HG03025 (cell line): ENCODE measurements at regions not wholly inside any gene's neighbourhood (a gene's known extent, or its start where the extent isn't known, plus 50 kb on each side); places are given as distances from the start of the nearest gene placed in this dataset.

ENCODE experiments used
- ATAC-seq: cut with Tn5 transposase; IDR thresholded peaks from one replicate; pipeline ENCODE4 v1.9.1; 2021; ENCODE audit warnings: mild to moderate bottlenecking, moderate library complexity; ENCODE audit not compliant: unreplicated experiment, low FRiP score

DNA sequence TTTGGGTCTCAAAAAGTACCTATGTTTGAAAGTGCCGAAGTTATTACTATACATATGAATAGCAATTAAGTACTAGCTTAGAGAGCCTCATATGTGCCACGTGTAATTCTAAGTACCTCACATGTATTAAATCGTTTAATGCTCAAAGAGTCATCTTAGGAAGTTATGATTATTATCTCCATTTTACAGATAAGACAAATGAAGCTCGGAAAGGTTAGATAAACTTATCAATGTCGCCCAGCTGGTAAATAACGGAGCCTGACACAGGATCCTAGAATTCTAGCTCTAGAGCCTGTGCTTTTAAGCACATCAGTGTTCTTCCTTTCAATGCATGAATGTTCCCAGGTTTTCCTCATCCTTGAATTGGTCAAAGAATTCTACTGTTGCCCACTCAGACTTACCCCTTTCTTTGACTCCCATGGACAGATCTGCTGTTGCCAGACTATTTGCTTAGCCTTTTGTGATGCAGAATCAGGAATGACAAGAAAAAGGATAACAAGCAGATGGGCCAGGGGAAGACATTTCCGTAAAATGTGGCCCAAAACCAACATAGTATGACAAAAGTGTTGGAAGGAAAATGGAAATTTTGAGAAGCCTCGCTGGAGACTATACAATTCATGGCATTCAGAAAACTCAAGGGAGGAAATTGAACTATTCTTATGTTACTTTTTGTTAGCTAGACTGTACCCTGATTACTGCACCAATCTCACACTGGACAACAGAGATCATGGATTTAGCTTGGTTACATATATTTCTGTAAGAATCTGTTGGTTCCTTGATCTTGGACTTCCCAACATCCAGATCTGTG is 237.1 kb upstream of the CITED2 start:
- ATAC-seq, result no peak

DNA sequence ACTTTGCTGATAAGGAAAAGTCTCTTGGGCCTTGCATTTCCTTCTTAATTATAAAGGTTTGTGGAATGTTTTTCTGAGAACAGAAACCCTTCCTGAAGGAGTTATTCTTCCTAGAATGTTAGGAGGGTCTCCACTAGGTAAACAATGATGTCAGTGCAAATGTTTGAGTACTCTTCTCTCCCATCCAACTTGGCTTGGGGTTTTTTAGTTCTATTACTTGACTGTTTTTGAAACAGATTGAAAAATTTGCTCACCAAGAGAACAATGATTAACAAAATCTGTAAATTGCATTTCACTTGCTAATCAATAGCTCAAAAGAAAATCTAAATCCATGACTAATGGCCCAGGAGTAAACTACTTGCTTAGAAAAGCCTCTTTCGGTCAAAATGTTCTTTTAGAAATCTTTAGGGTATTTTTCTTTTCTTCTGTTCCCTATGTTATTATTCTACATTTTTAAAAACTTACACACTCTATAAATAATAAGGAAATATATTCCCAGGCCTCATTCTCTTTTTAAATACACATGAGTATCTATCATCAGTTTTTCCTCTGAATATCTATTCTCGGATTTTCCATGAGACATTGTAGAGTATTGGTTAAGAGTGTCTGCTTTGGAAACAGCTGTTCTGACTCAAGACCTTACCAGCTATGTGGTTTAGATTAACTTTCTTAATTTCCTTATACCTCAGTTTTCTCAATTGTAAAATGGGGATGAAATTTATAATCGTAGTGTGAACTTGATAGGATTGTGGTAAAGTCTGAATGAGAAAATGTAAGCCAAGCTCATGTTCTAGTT is 234.2 kb upstream of the CITED2 start:
- no peak for ATAC-seq

DNA sequence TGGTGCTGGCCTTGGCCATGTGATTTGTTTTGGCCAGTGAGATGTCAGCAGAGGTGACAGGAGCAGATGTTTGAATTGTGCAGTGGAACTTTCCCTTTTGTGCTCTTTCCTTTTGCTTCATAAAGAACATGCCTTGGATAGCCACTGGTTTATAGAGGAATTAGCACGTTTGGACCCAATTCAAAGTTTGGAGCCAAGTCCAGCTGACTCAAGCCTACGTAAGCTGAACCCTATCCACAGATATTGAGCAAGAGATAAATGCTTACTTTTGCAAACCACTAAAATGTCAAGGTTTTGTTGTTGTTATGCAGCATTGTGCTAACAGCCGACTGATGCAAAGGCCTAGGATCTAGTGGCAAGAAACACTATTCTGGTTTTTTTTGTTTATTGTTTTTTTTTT is 230.9 kb upstream of the CITED2 start:
- no peak for ATAC-seq

GRCh38 chr6:139603581-139603980 is 229.1 kb upstream of the CITED2 start:
- ATAC-seq, result no peak

DNA sequence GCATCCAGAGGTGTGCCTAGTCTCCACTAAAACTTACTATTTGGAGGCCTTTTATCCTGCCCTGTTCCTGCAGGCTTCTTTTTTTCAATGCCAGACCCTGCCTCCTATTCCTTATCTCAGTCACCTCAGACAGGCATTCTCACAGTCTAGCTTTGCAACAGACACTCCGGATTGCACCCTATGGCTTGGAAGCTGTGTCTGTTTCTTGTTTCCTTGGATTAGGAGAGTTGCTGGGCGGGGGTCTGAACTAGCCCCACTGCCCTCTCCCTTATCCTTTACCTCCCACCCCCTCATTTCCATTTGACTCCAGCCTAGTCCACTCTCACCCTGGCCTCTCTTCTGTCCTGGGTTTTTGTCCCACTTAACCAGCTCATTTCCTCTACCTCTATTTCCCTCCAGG is 228.1 kb upstream of the CITED2 start:
- no peak for ATAC-seq

DNA sequence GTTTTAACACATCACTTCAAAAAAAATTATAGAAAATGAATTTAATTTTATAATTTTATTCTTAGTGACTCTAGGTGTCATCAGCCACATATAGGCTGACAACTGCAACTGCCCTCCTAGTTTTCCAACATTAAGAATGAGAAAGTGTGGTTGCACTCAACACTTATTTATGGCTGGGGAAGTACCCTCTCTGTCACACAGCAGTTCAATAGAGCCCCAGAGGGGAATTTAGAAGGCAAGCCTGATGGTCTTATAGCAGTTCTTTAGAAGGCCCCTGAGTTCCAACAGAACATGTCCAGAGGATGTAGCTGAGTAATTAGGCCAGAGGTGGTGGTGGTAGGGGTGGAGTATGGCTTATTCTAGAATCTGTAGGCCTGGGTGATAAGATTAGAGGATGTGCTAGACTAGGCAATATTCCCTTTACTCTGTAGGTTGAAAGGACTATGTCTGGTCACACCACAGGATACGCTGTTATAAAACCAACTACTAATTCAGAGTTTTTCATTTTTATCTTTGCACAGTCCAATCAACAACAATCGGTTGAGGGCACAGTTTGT is 226.5 kb upstream of the CITED2 start:
- ATAC-seq, result peak; percentile 91

GRCh38 chr6:139600343-139600742 is 225.9 kb upstream of the CITED2 start:
- no peak for ATAC-seq

DNA sequence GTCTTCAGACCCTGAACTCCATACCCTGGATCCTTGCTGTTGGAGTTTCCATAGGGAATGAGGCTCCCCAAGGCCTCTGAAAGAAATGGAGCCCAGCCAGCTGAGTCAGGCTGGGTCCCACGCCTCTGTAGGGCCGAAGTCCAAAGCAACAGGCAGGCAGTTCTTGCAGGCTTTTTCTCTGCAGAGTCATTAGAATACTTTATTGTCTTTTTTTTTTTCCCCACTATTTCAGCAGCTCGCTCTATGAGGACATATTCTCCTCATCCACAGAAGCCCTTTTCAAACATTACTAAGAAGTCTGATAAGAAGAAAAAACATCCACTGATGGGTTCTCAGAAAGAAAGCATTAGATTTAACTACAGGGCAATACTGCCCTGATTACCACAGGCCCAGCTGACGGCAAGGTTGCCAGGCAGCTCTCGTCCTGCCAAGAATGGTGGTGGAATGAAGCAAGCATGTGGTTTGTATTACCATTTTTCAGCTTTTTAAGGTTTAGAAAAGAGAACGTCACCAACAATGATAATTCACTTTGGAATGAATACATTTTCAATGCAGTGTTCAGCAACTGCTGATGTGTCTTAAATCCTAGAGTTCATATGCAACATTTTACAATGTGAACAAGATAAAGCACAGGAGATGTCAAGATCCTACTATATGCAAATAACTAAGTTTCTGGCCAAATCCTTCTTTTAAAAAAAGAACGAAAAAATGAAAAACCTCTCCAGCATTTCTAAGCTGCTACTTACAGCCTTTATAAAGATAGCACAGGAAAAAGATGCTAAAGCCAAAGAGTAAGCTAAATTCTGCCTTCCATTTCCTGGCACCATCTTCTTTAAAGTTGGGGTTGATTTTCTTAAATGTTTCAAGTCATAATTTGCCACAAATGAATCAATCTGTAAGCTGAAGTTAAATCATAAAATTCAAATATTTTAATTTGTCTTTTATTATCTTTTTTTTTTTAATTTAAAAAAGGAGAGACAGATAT is 223.6 kb upstream of the CITED2 start:
- no peak for ATAC-seq

GRCh38 chr6:139597087-139597763 is 222.8 kb upstream of the CITED2 start:
- ATAC-seq, result no peak

- no peak for ATAC-seq
Measured at GRCh38 chr6:139595183-139595582, 220.7 kb upstream of the CITED2 start.

- ATAC-seq, result no peak
Measured at GRCh38 chr6:139594333-139594965, 220.0 kb upstream of the CITED2 start.

GRCh38 chr6:139593081-139593480 is 218.6 kb upstream of the CITED2 start:
- ATAC-seq, result no peak

- no peak for ATAC-seq
Measured at GRCh38 chr6:139592011-139592410, 217.6 kb upstream of the CITED2 start.

- no peak for ATAC-seq
Measured at GRCh38 chr6:139591075-139591865, 216.8 kb upstream of the CITED2 start.

- no peak for ATAC-seq
Measured at GRCh38 chr6:139590206-139590605, 215.8 kb upstream of the CITED2 start.

- ATAC-seq, result no peak
Measured at GRCh38 chr6:139588734-139589593, 214.5 kb upstream of the CITED2 start.

DNA sequence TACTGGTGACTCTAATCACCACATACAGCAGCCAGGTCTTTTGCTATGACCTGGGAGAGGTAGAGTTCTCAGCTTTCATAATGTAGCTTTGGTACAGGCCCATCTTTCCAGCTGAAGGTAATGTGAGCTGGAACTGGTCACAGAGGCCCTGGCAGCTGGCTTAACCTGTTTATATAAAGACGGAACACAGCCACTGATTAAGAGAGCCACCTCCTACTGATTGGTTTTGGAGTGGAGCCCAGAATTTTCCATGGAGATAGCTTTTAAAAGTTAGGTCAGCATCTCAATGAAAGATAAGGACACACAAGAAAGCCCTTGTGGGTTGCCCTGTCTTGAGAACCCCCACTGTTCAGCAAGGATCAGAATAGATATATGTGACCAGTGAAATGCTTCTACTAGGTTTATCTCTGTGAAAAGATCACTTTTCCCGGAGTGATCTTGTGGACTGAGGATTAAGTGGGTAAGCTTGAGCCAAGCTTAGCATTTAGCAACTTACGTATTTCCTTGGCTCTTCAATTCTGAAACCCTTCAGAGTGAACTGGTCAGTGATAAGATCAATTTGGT is 213.7 kb upstream of the CITED2 start:
- ATAC-seq, result no peak
